C4-2B (cell line): ENCODE measurements at regions not wholly inside any gene's neighbourhood (a gene's known extent, or its start where the extent isn't known, plus 50 kb on each side); places are given as distances from the start of the nearest gene placed in this dataset.

Source experiments
- H3K27ac ChIP-seq: fragments of 450-650 bp; 2 replicates; pipeline ENCODE4 v1.5.1; 2017
- ZFX ChIP-seq: fragments of 450-650 bp; IDR thresholded peaks from 2 replicates; pipeline ENCODE4 v1.6.1; 2017
- TF ChIP-seq, protein P1 (sequence below): fragments of 450-650 bp; conservative IDR thresholded peaks from 2 replicates; pipeline ENCODE4 v1.5.1; 2017; ENCODE audit warnings: mild to moderate bottlenecking

DNA sequence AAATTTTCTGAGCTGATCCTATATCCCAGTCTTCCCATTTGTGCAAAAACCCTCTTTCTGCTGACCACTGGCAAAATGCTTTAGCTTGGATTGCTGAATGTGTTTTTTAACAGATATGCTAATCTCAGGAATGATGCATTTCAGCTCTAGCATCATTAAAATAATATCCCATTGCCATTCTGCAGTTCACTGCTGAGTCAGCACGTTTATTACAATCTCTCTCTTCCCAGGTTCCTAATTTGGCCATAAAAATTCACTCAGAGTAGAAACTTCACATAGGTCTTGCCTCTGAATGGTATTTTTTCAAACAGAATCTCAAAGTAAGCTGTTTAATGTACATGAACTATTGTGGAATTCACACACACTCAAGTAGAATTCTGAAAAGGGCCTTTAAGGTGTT lies 509.6 kb upstream of the SUCLG2 start:
- TF ChIP-seq, protein P1, sequence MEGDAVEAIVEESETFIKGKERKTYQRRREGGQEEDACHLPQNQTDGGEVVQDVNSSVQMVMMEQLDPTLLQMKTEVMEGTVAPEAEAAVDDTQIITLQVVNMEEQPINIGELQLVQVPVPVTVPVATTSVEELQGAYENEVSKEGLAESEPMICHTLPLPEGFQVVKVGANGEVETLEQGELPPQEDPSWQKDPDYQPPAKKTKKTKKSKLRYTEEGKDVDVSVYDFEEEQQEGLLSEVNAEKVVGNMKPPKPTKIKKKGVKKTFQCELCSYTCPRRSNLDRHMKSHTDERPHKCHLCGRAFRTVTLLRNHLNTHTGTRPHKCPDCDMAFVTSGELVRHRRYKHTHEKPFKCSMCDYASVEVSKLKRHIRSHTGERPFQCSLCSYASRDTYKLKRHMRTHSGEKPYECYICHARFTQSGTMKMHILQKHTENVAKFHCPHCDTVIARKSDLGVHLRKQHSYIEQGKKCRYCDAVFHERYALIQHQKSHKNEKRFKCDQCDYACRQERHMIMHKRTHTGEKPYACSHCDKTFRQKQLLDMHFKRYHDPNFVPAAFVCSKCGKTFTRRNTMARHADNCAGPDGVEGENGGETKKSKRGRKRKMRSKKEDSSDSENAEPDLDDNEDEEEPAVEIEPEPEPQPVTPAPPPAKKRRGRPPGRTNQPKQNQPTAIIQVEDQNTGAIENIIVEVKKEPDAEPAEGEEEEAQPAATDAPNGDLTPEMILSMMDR = no peak
- no peak for TF ChIP-seq ZFX
- no peak overlapping the region for H3K27ac ChIP-seq

DNA sequence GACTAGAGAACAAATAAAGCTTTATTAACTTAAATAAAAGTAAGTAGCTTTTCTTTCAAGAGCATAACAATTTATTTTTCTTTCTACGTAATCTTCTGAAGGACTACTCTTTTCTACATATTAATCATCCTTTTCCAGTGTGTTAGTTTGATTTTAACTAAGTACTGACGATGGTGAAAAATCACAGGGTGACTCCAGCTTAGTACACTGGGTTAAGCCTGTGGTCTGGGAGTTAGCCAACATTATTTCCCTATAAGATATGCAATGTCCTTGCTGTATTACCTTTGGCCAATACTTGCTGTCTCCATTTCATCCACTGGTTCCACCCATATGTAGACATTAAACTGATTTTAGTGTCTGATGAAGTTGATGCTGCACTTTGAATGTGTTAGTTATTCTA lies 508.6 kb upstream of the SUCLG2 start:
- no peak overlapping the region for H3K27ac ChIP-seq
- TF ChIP-seq, protein P1 = no peak
- no peak for TF ChIP-seq ZFX

DNA sequence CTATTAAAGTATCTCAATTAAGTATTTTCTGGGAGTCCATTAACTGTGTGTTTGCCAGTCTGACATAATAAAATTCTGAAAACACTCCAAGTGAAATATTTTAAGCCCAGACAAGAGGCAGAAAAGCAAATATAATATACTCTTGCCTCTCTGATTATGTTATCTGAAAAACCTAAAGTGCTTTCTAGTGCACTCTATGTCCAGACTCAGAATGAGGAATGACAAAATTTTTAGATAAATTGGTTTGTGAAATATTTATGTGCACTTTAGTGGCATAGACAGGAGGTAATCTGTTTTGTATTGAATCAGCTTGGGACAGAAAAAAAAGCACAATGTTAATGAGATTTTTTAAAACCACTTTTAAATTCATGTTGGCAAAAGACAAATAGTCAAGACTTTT lies 508.2 kb upstream of the SUCLG2 start:
- no peak overlapping the region for H3K27ac ChIP-seq
- TF ChIP-seq ZFX = no peak
- TF ChIP-seq, protein P1 = no peak

DNA sequence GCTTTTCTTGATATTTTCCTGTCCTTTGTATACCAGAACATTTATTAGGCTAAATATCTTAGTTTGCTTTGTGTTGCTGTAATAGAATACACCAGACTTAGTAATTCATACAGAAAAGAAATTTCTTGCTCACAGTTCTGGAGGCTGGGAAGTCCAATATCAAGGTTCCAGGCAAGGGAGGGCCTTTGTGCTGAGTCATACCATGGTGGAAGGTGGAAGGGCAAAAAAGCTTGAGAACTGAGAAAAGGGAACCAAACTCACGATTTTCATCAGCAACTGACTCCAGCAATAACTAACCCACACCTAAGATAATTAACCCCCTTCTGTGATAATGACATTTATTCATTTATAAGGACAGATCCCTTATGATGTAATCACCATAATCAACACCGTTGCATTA lies 496.9 kb upstream of the SUCLG2 start:
- TF ChIP-seq, protein P1 = no peak
- no peak for TF ChIP-seq ZFX
- H3K27ac ChIP-seq = no peak overlapping the region

DNA sequence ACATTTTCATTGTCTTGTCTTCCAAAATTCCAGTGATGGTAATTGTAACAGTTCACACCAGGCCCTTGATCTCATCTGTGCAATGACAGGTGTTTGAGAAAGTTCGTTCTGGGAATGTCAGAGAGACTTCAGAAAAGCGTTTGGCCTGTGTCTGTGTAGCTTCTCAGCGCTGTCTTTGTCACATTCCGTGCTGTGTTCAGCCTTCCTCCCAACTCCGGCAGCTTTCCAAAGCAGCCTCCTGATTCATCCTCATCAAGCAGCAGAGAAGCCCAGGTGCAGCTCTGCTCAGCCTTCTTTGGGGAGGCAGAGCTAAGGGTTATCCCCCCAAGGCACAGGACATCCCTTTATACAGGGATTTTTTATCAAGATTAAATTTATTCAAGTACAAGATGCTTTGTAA lies 494.0 kb upstream of the SUCLG2 start:
- no peak overlapping the region for H3K27ac ChIP-seq
- no peak for TF ChIP-seq ZFX
- TF ChIP-seq, protein P1 = no peak

DNA sequence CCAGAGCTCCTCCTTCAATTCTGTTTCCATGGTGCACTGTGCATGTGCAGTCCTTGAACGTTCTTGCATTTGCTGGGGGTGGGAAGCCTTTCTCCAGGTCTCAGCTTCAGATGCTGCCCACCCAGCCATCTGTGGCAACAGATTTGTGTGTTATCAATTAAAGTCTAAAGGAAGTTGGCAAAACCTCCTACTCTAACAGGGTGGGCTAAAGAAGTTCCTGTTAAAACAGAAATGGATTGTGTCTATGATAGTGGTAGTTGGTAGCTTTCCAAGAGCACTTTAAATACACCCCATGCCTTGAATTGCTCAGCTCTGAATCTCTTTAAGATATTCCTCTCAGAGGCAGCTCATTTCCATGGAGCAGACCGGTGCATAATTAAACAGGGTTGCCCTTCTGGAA lies 488.0 kb upstream of the SUCLG2 start:
- H3K27ac ChIP-seq = no peak overlapping the region
- TF ChIP-seq, protein P1 = no peak
- no peak for TF ChIP-seq ZFX

DNA sequence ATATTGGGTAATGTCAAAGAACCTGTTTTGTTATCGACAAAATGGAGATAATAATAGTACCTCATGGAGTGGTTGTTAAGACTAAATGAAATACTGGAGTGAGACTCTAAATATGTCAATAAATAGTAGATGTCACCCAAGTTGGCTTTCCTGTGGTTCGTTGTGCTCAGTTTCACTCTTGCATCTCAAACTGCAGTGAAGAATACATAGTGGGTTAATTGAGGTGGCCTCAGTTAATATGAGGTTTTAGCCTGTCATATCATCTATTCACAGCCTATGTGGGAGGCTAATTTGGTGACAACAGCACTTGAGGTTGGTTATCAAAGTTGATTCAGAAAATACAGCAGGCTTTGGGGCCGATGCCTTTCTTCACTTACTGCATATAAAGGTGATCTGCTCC lies 485.5 kb upstream of the SUCLG2 start:
- TF ChIP-seq, protein P1 = no peak
- no peak for TF ChIP-seq ZFX
- no peak overlapping the region for H3K27ac ChIP-seq
